Urinary bladder (tissue), 3 donors: ENCODE measurements at regions not wholly inside any gene's neighbourhood (a gene's known extent, or its start where the extent isn't known, plus 50 kb on each side); places are given as distances from the start of the nearest gene placed in this dataset.

ENCODE experiments used
- DNase-seq: peaks from one replicate; pipeline ENCODE4 v3.0.0-alpha.2; 2015; ENCODE audit errors: extremely low spot score
- H3K27ac ChIP-seq: one replicate; pipeline ENCODE4 v1.5.1; 2013; ENCODE audit warnings: low read depth, mild to moderate bottlenecking, moderate library complexity
- H3K36me3 ChIP-seq: one replicate; pipeline ENCODE4 v1.6.1; 2013; ENCODE audit warnings: mild to moderate bottlenecking, moderate library complexity; ENCODE audit not compliant: insufficient read depth
- H3K4me1 ChIP-seq: one replicate; pipeline ENCODE4 v1.6.1; 2013; ENCODE audit warnings: mild to moderate bottlenecking, moderate library complexity; ENCODE audit not compliant: insufficient read depth
- H3K4me3 ChIP-seq: one replicate; pipeline ENCODE4 v1.5.1; 2013; ENCODE audit warnings: low read depth, low read length
- WGBS: extraction: QIAGEN DNeasy Blood & Tissue Kit; methylation state at CpG from one replicate; pipeline ENCODE4 v1.1.7; 2013; 5-methylcytosine and 5-hydroxymethylcytosine counted together
- donor health status: healthy with polysubstance abuse.
- donor health status: healthy.

GRCh38 chr3:159711560-159712333 is 276.9 kb upstream of the IL12A start:
- Histone ChIP-seq H3K4me1 (no peaks in the 10 kb centered on the region), H3K4me3 (no peak overlapping the region), H3K27ac (no peak overlapping the region), H3K36me3 (no peaks in the 10 kb centered on the region)
- WGBS = 25% methylated on average over 7 of the region's 7 CpGs
- DNase-seq = no peak

- 59% methylated on average over 2 of the region's 2 CpGs for WGBS
Measured at GRCh38 chr3:159721324-159721723, 267.3 kb upstream of the IL12A start.

GRCh38 chr3:159723295-159723694 is 265.3 kb upstream of the IL12A start:
- no peak overlapping the region for H3K27ac ChIP-seq
- no peak overlapping the region for H3K4me3 ChIP-seq
- H3K4me1 ChIP-seq = no peaks in the 10 kb centered on the region
- DNase-seq = no peak
- no peaks in the 10 kb centered on the region for H3K36me3 ChIP-seq

More at GRCh38 chr3:159721324-159721723, 267.3 kb upstream of the IL12A start:
- no peak for DNase-seq
- no peaks in the 10 kb centered on the region for H3K36me3 ChIP-seq
- no peak overlapping the region for H3K4me3 ChIP-seq
- H3K4me1 ChIP-seq = no peaks in the 10 kb centered on the region
- H3K27ac ChIP-seq = no peak overlapping the region

GRCh38 chr3:159724627-159725026 is 264.0 kb upstream of the IL12A start:
- WGBS = 92% methylated on average over 2 of the region's 2 CpGs
- Histone ChIP-seq H3K4me1 (no peaks in the 10 kb centered on the region), H3K4me3 (no peak overlapping the region), H3K36me3 (no peaks in the 10 kb centered on the region), H3K27ac (no peak overlapping the region)
- no peak for DNase-seq

GRCh38 chr3:159726231-159726964 is 262.2 kb upstream of the IL12A start:
- Histone ChIP-seq H3K36me3 (no peaks in the 10 kb centered on the region), H3K4me1 (no peaks in the 10 kb centered on the region), H3K4me3 (no peak overlapping the region), H3K27ac (no peak overlapping the region)
- DNase-seq = no peak
- 82% methylated on average over 7 of the region's 7 CpGs for WGBS

- DNase-seq = no peak
- Histone ChIP-seq H3K36me3 (no peaks in the 10 kb centered on the region), H3K4me3 (no peak overlapping the region), H3K4me1 (no peaks in the 10 kb centered on the region), H3K27ac (no peak overlapping the region)
Measured at GRCh38 chr3:159727506-159727905, 261.1 kb upstream of the IL12A start.

GRCh38 chr3:159731254-159731653 is 257.4 kb upstream of the IL12A start:
- H3K4me1 ChIP-seq = no peaks in the 10 kb centered on the region
- no peaks in the 10 kb centered on the region for H3K36me3 ChIP-seq
- no peak overlapping the region for H3K27ac ChIP-seq
- 82% methylated on average over 6 of the region's 6 CpGs for WGBS
- no peak for DNase-seq
- no peak overlapping the region for H3K4me3 ChIP-seq

- H3K4me3 ChIP-seq = no peak overlapping the region
- 26% methylated on average over 6 of the region's 6 CpGs for WGBS
- DNase-seq = no peak
- H3K4me1 ChIP-seq = no peaks in the 10 kb centered on the region
- no peak overlapping the region for H3K27ac ChIP-seq
- no peaks in the 10 kb centered on the region for H3K36me3 ChIP-seq
Measured at GRCh38 chr3:159732172-159733111, 256.2 kb upstream of the IL12A start.

- Histone ChIP-seq H3K36me3 (no peaks in the 10 kb centered on the region), H3K4me1 (no peaks in the 10 kb centered on the region), H3K4me3 (no peak overlapping the region), H3K27ac (no peak overlapping the region)
- no peak for DNase-seq
- WGBS = 42% methylated on average over 5 of the region's 5 CpGs
Measured at GRCh38 chr3:159733194-159733860, 255.3 kb upstream of the IL12A start.

GRCh38 chr3:159734681-159735080 is 254.0 kb upstream of the IL12A start:
- H3K4me1 ChIP-seq = no peaks in the 10 kb centered on the region
- WGBS = 57% methylated on average over 3 of the region's 3 CpGs
- H3K36me3 ChIP-seq = no peaks in the 10 kb centered on the region
- DNase-seq = no peak
- H3K27ac ChIP-seq = no peak overlapping the region
- H3K4me3 ChIP-seq = no peak overlapping the region

GRCh38 chr3:159739166-159739565 is 249.5 kb upstream of the IL12A start:
- Histone ChIP-seq H3K27ac (no peak overlapping the region), H3K36me3 (no peaks in the 10 kb centered on the region), H3K4me1 (no peaks in the 10 kb centered on the region), H3K4me3 (no peak overlapping the region)
- 95% methylated on average over 1 of the region's 1 CpG for WGBS
- no peak for DNase-seq

- Histone ChIP-seq H3K27ac (no peak overlapping the region), H3K4me1 (no peaks in the 10 kb centered on the region), H3K36me3 (no peaks in the 10 kb centered on the region), H3K4me3 (no peak overlapping the region)
- WGBS = 90% methylated on average over 2 of the region's 2 CpGs
- DNase-seq = no peak
Measured at GRCh38 chr3:159739969-159740368, 248.7 kb upstream of the IL12A start.

- no peak overlapping the region for H3K4me3 ChIP-seq
- no peak for DNase-seq
- WGBS = 90% methylated on average over 1 of the region's 1 CpG
- H3K27ac ChIP-seq = no peak overlapping the region
- no peaks in the 10 kb centered on the region for H3K36me3 ChIP-seq
- H3K4me1 ChIP-seq = no peaks in the 10 kb centered on the region
Measured at GRCh38 chr3:159741281-159741680, 247.4 kb upstream of the IL12A start.
